ENCODE measurements at regions not wholly inside any gene's neighbourhood (a gene's known extent, or its start where the extent isn't known, plus 50 kb on each side); places are given as distances from the start of the nearest gene placed in this dataset.
"Not testable (repeated sequence)": the region's sequence is repeated elsewhere in the genome, so short reads cannot be mapped to it uniquely, and the experiment has no call there.

DNA sequence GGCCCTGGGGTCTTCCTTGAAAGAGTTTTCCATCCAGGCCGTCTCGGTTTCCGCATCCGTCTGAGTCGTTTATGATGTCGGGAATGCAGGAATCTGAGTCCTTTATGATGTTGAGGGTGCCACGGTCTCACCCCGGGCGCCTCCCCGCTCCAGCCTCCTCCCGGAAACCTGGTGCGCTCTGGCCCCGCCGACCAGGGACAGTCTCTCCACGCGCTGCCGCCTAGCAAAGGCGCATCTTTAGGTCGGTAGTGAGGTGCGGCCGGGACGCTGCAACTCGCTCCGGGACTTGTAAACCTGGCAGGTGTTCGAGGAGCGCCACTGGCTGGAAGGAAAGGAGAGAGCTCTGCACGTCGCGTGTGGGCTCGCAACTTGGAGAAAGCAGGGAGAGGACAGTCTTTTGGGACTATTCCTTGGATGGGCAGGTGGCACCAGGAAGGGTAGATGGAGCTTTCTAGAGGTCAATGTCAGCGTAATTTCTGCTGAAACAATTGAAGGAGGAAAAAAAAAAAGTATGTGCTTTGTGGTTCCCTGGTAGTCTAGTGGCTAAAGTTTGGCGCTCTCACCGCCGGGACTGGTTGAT lies 132.0 kb downstream of the FAM72B start:
- DNase-seq (ENCODE audit: low spot score) = not testable (repeated sequence)

DNA sequence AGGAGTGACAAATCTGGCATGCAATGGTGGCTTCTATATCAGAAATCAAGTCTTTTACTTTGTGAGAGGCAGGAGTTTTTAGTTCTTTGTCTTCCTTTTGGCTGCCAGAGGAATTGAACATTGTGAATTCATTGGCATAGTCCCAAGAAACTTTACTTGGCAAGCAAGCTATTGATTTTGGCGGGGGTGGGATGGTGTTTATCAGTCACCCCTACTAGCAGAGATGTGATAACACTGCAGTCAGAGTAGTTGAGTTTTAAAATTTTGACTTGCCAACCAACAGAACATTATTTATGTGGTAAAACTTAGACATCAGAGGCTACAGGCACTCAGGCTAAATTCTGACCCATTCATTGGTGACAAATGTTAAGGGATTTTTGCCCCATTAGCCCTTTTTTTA lies 129.2 kb downstream of the FAM72B start:
- DNase-seq (ENCODE audit: low spot score) = not testable (repeated sequence)

DNA sequence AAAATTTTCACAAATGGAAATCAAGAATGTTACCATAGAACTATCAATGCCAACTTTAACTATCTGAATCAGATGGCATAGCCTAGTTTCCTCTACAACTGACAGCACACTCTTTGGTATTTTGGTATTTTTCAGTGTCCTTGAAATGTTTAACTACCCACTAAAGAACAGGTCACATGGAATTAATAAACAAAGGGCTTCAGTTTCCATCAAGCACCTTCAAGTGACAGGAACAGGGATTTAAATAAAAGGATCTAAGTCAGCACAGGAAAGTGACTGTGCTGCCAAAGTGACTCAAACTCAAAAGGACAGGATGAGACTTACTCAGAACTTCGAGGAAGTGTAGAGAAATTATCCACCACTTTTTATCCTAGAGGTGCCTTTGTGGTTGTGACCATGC lies 117.2 kb downstream of the FAM72B start:
- not testable (repeated sequence) for DNase-seq (ENCODE audit: low spot score)

DNA sequence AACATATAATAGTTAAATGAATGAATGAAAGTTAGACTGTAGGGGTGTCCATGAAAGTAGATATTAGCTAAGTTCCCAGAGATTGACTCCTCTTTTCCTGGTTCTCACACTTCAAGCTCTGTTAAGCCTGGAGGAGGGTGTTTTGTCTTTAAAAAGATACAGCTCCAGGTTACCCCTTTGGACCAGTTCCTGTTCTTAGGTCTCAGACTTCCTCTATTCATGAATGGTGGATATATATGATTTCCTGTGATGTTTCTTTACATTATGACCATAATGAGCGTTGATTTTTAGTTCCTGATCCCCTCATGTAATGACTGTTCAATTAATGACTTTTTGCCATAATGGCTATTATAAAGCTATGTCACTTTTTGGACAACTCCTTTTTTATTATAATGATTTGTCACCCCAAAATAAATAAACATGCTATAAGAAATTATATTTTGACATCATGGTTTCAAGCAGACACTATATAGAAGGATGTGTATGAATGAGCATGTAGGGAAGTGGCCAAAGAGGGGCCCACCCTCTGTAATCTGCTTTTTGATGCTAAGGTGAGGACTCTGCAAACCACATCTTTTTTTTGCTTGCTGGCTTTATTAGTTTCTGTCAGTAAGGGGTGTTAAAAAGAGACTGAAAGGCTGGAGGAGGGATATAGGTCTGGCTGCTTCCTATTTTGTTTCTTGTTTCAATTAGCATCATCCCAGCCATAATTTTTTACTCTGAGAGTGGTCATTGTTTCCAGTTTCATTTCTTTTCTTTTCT lies 115.2 kb downstream of the FAM72B start:
- not testable (repeated sequence) for DNase-seq (ENCODE audit: low spot score)

DNA sequence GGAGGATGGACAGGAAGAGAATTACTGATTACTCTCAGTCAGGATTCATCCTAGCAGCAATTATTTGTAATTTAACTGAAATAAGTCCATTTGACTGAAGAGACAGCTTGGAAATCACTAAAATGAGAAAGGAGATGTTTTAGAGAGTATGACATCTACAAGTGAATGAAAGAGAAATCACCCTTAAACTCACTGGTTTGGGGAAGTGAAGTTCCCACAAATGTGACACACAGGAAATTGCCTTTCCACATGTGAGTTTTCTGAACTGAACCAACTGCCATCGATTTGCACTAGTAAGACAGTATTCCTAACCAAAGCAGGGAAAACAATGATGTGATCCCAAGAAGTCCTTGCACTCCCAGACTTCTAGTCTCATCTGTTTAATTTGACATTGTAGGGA lies 110.3 kb downstream of the FAM72B start:
- DNase-seq (ENCODE audit: low spot score) = not testable (repeated sequence)

DNA sequence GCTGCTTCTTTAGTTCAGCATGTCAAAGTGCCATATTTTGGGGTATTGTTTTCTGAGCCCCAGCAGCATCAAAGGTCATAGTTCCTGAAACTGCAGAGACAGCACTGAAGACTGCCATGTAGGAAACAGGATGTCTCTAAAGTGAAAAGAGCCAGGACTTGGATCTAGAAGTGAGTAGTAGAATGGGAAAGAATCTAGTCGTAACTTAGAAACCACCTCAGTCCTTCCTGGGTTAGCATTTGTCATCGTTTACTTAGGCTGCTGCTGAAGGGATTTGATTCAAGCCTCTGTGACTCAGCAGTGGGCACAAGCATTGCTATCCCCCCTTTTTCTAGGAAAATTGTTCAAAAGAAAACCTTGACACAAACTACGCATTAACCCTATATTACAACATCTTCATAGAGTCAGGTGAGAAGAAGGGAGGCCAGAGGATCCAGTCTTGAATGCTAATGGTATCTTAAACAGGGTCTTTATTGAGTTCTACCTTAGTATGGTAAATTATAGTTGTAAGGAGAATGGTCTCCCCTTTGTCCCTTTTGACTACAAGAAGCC lies 108.8 kb downstream of the FAM72B start:
- DNase-seq (ENCODE audit: low spot score) = not testable (repeated sequence)

DNA sequence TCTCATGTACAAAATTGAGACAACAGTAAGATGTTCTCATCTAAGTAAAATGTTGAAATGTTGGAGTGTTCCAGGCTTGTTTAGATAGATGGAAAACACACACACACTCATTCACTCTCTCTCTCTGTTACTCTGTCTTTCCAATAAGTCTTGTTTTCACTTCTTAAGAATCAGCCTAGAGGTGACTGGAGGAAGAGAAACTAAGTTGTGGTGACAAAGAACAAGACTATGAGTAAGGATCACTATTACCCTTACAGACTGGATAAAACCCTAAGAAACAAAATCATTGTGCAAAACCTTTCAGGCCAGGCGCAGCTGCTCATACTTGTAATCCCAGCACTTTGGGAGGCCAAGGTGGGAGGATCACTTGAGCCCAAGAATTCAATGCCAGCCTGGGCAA lies 107.5 kb downstream of the FAM72B start:
- DNase-seq (ENCODE audit: low spot score) = not testable (repeated sequence)

DNA sequence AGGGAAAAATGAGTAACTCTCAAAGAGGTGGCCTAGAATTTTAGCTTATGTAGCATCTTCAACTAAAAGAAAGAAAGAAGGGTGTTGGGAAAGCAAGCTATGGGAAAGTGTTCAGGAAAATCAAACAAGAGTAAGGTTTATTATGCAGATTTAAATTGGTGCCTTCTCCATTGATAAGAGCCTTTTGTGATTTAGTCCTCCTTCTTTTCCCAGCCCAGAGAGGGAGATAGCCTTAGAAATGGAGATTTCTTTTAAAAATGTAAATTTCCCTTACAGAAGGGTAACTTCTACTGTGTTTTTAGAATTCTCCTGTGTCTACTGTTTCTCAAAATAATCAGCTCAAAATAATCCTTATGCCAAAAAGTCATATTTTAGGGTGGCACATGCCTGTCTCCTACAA lies 104.5 kb downstream of the FAM72B start:
- DNase-seq (ENCODE audit: low spot score) = not testable (repeated sequence)

DNA sequence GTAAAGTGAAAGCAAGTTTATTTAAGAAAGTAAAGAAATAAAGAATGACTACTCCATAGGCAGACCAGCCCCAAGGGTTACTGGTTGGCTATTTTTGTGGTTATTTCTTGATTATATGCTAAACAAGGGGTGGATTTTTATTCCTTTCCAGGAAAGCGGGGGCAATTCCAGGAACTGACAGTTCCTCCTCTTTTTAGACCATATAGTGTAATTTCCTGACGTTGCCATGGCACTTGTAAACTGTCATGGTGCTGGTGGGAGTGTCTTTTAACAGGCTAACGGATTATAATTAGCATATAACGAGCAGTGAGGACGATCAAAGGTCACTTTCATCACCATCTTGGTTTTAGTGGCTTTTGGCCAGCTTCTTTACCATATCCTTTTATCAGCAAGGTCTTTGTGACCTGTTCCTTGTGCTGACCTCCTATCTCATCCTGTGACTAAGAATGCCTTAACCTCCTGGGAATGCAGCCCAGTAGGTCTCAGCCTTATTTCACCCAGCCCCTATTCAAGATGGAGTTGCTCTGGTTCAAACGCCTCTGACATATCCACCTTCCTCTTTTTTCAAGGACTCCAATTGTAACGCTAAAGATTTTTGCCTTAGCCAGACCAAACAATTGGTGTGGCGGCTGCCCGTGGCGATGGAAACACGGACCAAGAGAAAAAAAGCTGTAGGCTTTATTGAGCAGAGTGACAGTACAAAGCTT lies 103.8 kb downstream of the FAM72B start:
- DNase-seq (ENCODE audit: low spot score) = not testable (repeated sequence)

DNA sequence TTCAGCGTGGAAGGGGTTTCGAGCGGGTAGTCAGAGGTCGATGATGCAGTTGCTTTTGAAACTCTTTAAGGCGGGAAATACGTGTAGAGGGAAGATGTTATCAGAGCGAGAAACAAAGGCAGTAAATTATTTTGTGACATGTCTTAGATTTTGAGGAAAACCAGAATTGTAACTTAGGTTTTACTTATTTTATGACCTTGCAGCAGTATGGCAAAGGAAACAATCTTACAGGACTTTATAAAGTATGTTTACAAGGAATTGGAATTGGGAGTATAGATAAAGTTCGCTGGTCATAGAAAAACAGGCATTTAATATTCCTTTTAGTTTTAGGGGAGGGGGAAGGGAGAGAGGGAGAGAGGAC lies 103.3 kb downstream of the FAM72B start:
- not testable (repeated sequence) for DNase-seq (ENCODE audit: low spot score)

DNA sequence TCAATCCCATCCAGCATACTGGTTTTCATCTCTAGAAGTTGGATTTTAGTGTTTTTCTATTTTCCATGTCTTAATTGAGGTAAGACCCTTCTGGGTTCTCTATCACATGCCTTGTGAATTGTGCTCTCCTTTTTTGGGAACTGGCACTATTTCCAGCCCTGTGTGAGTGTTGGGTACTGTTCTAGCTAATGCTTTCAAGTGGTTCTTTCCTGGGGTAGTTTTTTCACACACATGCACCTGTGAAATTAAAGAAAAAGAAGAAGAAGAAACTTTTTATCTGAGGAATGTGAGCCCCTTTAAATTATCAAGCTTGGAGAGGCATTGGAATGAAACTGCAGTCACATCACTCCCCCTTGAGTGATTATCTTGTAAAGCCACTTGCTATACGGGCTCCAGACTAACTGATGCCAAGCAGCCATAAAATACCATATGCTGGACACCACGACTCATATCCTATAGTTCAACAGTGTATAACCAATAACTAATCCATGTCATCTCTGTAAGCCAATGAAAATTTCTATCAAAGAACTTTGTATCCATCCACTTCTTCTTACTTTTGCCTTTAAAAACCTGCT lies 102.4 kb downstream of the FAM72B start:
- not testable (repeated sequence) for DNase-seq (ENCODE audit: low spot score)

DNA sequence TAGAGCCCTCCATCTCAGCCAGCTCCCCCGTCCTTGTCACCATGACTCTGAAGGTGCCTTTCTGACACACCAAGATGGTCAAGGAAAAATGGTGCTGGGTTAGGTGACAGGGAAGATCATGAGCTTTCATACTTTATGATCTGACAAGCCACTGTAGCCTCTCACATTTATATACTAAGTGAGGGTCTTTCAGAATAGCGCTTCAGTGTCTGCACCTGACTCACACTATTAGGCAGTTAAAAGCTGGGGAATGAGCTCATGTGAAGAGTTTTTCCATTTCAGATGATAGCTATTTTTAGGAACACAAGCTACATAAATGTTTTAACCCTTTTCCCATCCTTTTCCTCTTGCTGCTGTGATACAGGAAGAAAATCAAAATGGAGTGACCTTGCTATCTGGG lies 101.1 kb downstream of the FAM72B start:
- DNase-seq (ENCODE audit: low spot score) = not testable (repeated sequence)

DNA sequence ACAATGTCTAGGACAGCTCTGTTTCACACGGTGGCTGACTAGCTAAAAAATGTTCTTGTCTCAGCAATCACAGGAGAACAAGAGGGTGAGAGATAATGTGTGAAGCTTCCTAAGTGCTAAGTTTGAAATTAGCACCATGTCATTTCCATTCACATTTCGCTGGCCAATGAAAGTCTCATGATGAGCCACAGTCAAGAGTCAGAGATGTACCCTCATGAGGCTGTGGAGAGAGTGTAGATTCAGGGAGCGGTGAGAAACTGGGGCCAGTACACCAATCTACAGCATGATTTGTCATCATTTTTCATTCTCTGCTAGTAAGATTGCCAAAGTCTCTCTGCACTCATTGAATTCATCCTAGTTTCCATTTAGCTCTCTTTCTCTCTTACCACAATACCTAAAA lies 97.9 kb downstream of the FAM72B start:
- not testable (repeated sequence) for DNase-seq (ENCODE audit: low spot score)

DNA sequence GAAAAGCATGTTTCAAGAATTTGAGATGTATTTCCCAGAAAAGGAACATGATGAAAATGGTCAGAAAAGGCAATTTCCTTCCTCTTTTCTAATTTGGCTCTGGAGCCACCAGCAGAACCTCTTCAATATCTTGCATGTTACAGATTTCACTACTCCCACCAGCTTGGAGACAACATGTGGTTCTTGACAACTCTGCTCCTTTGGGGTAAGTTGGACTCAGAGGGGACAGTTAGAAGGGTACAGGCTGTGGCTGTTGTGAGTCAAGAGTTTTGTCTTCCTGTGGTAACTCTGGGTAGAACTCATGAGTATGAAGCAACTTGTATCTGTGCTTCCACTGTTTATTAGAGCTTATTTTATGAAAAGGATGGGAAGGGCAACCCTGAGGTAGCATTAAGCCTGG lies 96.9 kb downstream of the FAM72B start:
- not testable (repeated sequence) for DNase-seq (ENCODE audit: low spot score)

DNA sequence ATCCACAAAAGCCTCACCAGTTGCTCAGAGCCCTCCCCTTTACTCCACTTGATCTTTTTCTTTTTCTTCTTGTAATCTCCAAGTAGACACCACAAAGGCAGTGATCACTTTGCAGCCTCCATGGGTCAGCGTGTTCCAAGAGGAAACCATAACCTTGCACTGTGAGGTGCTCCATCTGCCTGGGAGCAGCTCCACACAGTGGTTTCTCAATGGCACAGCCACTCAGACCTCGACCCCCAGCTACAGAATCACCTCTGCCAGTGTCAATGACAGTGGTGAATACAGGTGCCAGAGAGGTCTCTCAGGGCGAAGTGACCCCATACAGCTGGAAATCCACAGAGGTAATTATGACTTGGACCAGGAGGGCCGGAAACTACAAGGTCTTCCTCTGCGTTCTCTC lies 95.6 kb downstream of the FAM72B start:
- not testable (repeated sequence) for DNase-seq (ENCODE audit: low spot score)

DNA sequence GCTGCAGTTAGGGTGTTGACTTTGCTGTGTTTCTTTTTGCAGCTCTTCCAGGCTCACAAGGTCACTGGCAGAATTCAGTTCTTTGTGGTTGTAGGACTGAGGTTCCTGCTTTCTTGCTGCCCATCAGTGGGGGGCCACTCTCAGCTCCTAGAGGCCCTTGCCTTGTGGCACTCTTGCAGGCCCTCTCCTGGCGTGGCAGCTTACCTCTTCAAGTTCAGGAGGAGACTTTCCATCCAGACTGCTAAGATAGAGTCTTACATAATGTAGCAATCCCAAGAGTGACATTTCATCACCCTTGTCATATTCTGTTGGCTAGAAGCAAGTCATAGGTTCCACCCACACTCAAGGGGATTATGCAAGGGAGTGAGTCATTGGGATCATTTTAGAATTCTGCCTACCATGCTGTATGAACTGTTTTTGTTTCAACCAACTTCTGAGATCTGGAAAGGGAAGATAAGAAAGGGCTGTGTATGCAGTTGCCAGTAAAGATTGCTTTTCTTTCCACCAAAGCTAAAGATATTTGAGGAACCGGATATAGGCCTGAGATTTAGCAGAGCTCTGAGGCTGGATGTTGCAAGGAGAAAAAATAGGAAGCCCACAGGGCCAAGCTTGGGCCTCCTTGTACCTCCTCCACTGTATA lies 91.7 kb downstream of the FAM72B start:
- DNase-seq (ENCODE audit: low spot score) = not testable (repeated sequence)

DNA sequence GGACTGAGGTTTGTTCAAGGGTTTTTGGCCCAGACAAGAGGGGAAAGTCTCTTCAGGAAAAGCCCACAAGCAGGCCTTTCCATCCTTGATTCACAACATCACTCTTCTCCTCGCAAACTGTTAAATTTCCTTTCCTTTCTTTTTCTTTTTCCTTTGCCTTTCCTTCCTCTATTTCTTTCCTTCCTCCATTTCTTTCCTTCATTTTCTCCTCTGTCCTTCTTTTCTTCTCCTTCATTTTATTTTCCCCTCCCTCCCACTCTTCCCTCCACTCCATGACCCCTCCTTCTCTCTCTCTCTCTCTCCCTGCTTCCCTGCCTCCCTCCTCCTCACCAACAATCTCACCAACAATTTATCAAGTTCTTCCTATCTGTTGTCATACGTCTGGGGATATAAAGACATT lies 89.1 kb downstream of the FAM72B start:
- DNase-seq (ENCODE audit: low spot score) = not testable (repeated sequence)

DNA sequence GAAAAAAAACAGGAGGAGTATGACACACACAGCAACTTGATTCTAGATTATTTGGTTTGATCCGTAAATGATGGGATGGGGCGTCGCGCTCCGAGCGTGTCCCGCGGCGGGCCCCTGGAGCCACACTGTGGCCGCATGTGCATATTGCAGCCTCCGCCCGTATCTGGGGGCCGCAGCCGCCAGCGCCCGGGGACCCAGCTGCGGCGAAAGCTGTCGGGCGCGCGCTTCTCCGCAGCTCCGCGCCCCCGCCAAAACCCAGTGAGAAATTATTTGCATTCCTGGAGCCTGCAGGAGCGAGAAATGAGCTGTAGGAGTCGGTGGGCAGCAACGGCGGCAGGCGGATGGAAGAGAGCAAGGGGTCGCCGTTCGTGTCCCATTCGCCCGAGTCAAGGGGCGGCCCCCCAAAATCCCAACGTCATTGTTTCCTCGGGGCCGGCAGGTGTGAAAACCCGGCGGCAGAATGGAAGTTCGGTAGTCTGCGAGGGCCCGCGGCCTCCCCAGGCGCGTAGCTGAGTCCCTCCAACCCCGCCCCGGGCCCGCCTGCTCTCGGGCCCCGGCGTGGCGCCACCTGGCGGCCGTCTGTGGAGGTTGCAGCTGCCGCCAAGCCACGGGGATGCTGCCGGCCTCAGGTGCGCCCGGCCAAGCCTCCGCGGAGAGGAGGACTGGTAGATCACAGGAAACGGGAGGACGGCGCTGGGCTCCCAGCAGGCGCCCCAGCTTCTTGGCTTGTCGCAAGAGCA lies 86.8 kb downstream of the FAM72B start:
- DNase-seq (ENCODE audit: low spot score) = not testable (repeated sequence)

DNA sequence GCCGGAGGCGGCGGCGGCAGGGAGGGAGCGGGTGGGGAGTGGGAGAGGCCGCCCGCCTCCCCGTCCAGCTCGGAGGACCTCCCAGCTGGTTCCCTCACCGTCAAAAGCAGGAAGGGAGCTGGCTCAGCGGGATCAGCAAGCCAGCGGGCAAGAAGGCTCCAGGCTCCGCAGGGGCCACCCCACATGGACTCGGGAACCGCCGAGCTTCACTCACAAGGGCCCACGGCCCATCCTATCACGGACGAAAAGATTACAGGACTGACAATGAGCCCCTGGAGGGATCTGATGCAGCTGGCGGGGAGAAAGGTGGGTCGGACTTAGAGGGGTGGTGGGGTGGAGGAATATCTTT lies 86.3 kb downstream of the FAM72B start:
- DNase-seq (ENCODE audit: low spot score) = not testable (repeated sequence)

DNA sequence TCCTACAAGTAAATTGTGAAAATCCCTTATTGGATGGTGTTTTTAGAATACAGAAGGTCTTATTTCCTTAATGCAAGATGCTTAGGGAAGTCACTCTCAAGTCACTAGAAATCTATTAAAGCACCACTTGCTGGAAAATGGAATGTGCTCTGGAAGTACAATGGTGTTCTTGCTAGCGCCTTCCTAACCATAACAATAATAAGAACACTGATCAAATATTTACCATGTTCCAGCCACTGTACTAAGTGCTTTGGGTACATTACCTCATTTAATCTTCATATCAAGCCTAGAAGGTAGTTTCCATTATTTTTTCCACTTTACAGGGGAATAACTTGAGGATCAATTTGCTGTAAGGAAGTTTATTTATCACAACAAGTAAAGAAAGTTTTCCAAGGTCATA lies 75.1 kb downstream of the FAM72B start:
- DNase-seq (ENCODE audit: low spot score) = not testable (repeated sequence)
